Adrenal gland (tissue), 9 donors: ENCODE measurements at regions not wholly inside any gene's neighbourhood (a gene's known extent, or its start where the extent isn't known, plus 50 kb on each side); places are given as distances from the start of the nearest gene placed in this dataset.

Experiments used
- DNase-seq, 7 donors: peaks; one replicate each; pipeline ENCODE4 v3.0.0-alpha.2; 2019 to 2020
- H3K27ac ChIP-seq, 5 donors: fragments of 200-600 bp; sonication (generic) in 4 of 5; 1 replicate in 3 of 5; 2 replicates in 2 of 5; pipeline versions ENCODE4 v1.5.1 to v1.8.0; 2016 to 2020; ENCODE audit warnings: mild to moderate bottlenecking in 1 of 5
- H3K27me3 ChIP-seq: fragments of 200-600 bp; 2 replicates; pipeline ENCODE4 v1.8.0; 2021
- H3K36me3 ChIP-seq, 2 donors: fragments of 200-600 bp; replicated peaks in 1 of 2; 1 replicate in 1 of 2; 2 replicates in 1 of 2; pipeline versions ENCODE4 v1.5.1 to v1.8.0; 2018 to 2022
- H3K4me1 ChIP-seq, 2 donors: fragments of 200-600 bp; replicated peaks in 1 of 2; 1 replicate in 1 of 2; 2 replicates in 1 of 2; pipeline versions ENCODE4 v1.5.1 to v1.8.0; 2018 to 2021
- H3K4me3 ChIP-seq, 4 donors: fragments of 200-600 bp; sonication (generic) in 3 of 4; one replicate each; pipeline ENCODE4 v1.5.1; 2016 to 2018
- H3K9me3 ChIP-seq, 3 donors: fragments of 200-600 bp; sonication (generic) in 1 of 3; replicated peaks in 1 of 3; 1 replicate in 2 of 3; 2 replicates in 1 of 3; pipeline versions ENCODE4 v1.5.1 to v1.8.0; 2016 to 2021
- POLR2A ChIP-seq, 2 donors: fragments of 450-650 bp; IDR thresholded peaks; one replicate each; pipeline ENCODE4 v1.6.1; 2017; ENCODE audit warnings: antibody characterized with exemption in 2 of 2, mild to moderate bottlenecking in 2 of 2, moderate library complexity in 1 of 2
- WGBS, 4 donors: extraction: QIAGEN DNeasy Blood & Tissue Kit in 2 of 4; methylation state at CpG; one replicate each; pipeline versions ENCODE4 v1.1.5 to v1.1.7; 2013 to 2017; 5-methylcytosine and 5-hydroxymethylcytosine counted together
- intact Hi-C, 2 donors: fragments of 100-400 bp; cut with DNase I; formaldehyde crosslinking; loops; one replicate each; pipeline versions ENCODE4 v1.14.1 to v1.15.0; 2022 to 2023
- TF ChIP-seq, protein P1 (sequence below), 6 experiments: fragments of 450-650 bp in 4 of 6; fragments of 200-600 bp in 2 of 6; sonication (generic) in 1 of 6; IDR thresholded peaks; 1 replicate in 5 of 6; 2 replicates in 1 of 6; pipeline versions ENCODE4 v1.5.1 to v1.8.0; 2016 to 2021; ENCODE audit warnings: antibody characterized with exemption in 6 of 6, mild to moderate bottlenecking in 2 of 6, moderate library complexity in 1 of 6
- donor health status: healthy with polysubstance abuse.
- donor health status: Bipolar disorder and iron deficiency.
- donor health status: DM: yes; HTN: yes; CAD: no.
- donor health status: DM: no; HTN: no; CAD: no.
- donor health status: DM: no; HTN: no; CAD: no.

- TF ChIP-seq, protein P1, sequence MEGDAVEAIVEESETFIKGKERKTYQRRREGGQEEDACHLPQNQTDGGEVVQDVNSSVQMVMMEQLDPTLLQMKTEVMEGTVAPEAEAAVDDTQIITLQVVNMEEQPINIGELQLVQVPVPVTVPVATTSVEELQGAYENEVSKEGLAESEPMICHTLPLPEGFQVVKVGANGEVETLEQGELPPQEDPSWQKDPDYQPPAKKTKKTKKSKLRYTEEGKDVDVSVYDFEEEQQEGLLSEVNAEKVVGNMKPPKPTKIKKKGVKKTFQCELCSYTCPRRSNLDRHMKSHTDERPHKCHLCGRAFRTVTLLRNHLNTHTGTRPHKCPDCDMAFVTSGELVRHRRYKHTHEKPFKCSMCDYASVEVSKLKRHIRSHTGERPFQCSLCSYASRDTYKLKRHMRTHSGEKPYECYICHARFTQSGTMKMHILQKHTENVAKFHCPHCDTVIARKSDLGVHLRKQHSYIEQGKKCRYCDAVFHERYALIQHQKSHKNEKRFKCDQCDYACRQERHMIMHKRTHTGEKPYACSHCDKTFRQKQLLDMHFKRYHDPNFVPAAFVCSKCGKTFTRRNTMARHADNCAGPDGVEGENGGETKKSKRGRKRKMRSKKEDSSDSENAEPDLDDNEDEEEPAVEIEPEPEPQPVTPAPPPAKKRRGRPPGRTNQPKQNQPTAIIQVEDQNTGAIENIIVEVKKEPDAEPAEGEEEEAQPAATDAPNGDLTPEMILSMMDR (IDR thresholded peaks at IDR 0.05): no peak
- TF ChIP-seq POLR2A (IDR thresholded peaks at IDR 0.05): no peak
- Histone ChIP-seq H3K27me3 (no peaks in the 10 kb centered on the region), H3K9me3 (no peaks in the 10 kb centered on the region), H3K36me3 (no peaks in the 10 kb centered on the region), H3K27ac (no peak overlapping the region), H3K4me3 (no peak overlapping the region), H3K4me1 (no peaks in the 10 kb centered on the region)
- 69 to 88% (median 74%) methylated on average over 1 of the region's 1 CpG for WGBS, 4 donors
- no peak for DNase-seq
- intact Hi-C loops: no loop called here
Measured at GRCh38 chr6:24997231-24997630, 61.5 kb upstream of the RIPOR2 start.

- Histone ChIP-seq H3K27me3 (no peaks in the 10 kb centered on the region), H3K9me3 (no peaks in the 10 kb centered on the region), H3K4me1 (no peaks in the 10 kb centered on the region), H3K36me3 (no peaks in the 10 kb centered on the region), H3K27ac (no peak overlapping the region), H3K4me3 (no peak overlapping the region)
- DNase-seq: no peak
- no peak for TF ChIP-seq POLR2A (IDR thresholded peaks at IDR 0.05)
- TF ChIP-seq, protein P1 (IDR thresholded peaks at IDR 0.05): no peak
- 78 to 87% (median 83%) methylated on average over 3 of the region's 3 CpGs for WGBS, 4 donors
- intact Hi-C loops: no loop called here
Measured at GRCh38 chr6:24997905-24998304, 62.1 kb upstream of the RIPOR2 start.

GRCh38 chr6:25002326-25003091 is 66.7 kb upstream of the RIPOR2 start:
- TF ChIP-seq, protein P1 (IDR thresholded peaks at IDR 0.05): no peak
- no peak for TF ChIP-seq POLR2A (IDR thresholded peaks at IDR 0.05)
- Histone ChIP-seq H3K27me3 (no peaks in the 10 kb centered on the region), H3K27ac (no peak overlapping the region), H3K36me3 (no peaks in the 10 kb centered on the region), H3K4me3 (no peak overlapping the region), H3K9me3 (no peaks in the 10 kb centered on the region), H3K4me1 (peaks cover 0 to 15% of the 10 kb centered on the region in 2 donors)
- 66 to 67% (median 66%) methylated on average over 11 of the region's 11 CpGs for WGBS, 4 donors
- intact Hi-C loops: no loop called here
- DNase-seq: no peak

DNA sequence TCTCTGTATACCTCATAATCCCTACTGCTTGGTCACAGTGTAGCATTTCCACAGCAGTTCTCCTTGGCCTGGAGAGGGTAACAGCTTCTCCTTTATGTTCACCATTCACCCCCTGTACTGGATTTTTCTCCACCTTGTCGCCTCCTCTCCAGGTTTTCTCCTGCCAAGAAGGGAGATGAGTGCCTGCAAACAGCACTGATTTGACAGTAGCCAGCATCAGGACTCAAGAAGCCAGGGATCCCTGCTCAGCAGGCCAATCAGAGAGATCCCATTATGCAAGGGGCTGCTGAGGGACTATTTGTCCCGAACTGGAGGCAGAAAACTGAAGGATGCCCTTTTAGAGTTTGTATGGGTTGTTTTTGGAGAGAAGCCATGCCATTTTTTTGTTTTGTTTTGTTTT is 68.6 kb upstream of the RIPOR2 start:
- no peak for TF ChIP-seq POLR2A (IDR thresholded peaks at IDR 0.05)
- no peak for DNase-seq
- no peaks in the 10 kb centered on the region for H3K9me3 ChIP-seq
- WGBS, 4 donors: 70 to 83% (median 81%) methylated on average over 2 of the region's 2 CpGs
- no peak overlapping the region for H3K4me3 ChIP-seq
- H3K4me1 ChIP-seq: peaks cover 0 to 16% of the 10 kb centered on the region in 2 donors
- no peak overlapping the region for H3K27ac ChIP-seq
- no peaks in the 10 kb centered on the region for H3K36me3 ChIP-seq
- no peaks in the 10 kb centered on the region for H3K27me3 ChIP-seq
- intact Hi-C loops: no loop called here

GRCh38 chr6:25005010-25005409 is 69.2 kb upstream of the RIPOR2 start:
- Histone ChIP-seq H3K27ac (no peak overlapping the region), H3K27me3 (no peaks in the 10 kb centered on the region), H3K4me1 (peaks cover 0 to 16% of the 10 kb centered on the region in 2 donors), H3K9me3 (no peaks in the 10 kb centered on the region), H3K36me3 (no peaks in the 10 kb centered on the region), H3K4me3 (no peak overlapping the region)
- DNase-seq: no peak
- TF ChIP-seq POLR2A (IDR thresholded peaks at IDR 0.05): no peak
- TF ChIP-seq, protein P1 (IDR thresholded peaks at IDR 0.05): no peak
- intact Hi-C loops: no loop called here
- 64 to 87% (median 78%) methylated on average over 4 of the region's 4 CpGs for WGBS, 4 donors
